ENCODE measurements at regions not wholly inside any gene's neighbourhood (a gene's known extent, or its start where the extent isn't known, plus 50 kb on each side); places are given as distances from the start of the nearest gene placed in this dataset.

- Mint-ChIP-seq H3K27ac (no peak overlapping the region), H3K36me3 (no peaks in the 10 kb centered on the region), H3K4me1 (no peaks in the 10 kb centered on the region), H3K27me3 (no peaks in the 10 kb centered on the region), H3K9me3 (peaks cover 6% of the 10 kb centered on the region), H3K4me3 (no peak overlapping the region)
- no peak for ATAC-seq
These were observed 178.6 kb upstream of the PDE3A start for GRCh38 chr12:20189767-20190166.

- Mint-ChIP-seq H3K36me3 (no peaks in the 10 kb centered on the region), H3K27ac (no peak overlapping the region), H3K4me3 (no peak overlapping the region), H3K9me3 (peaks cover 6% of the 10 kb centered on the region), H3K27me3 (no peaks in the 10 kb centered on the region), H3K4me1 (no peaks in the 10 kb centered on the region)
- no peak for ATAC-seq
These were observed 174.2 kb upstream of the PDE3A start for GRCh38 chr12:20194171-20194570.

GRCh38 chr12:20196767-20197166, 171.6 kb upstream of the PDE3A start:
- Mint-ChIP-seq H3K27me3 (no peaks in the 10 kb centered on the region), H3K4me1 (no peaks in the 10 kb centered on the region), H3K27ac (no peak overlapping the region), H3K36me3 (no peaks in the 10 kb centered on the region), H3K4me3 (no peak overlapping the region), H3K9me3 (peaks cover 3% of the 10 kb centered on the region)
- ATAC-seq = no peak

GRCh38 chr12:20197411-20197810, 170.9 kb upstream of the PDE3A start:
- Mint-ChIP-seq H3K4me1 (no peaks in the 10 kb centered on the region), H3K9me3 (peaks cover 3% of the 10 kb centered on the region), H3K36me3 (no peaks in the 10 kb centered on the region), H3K4me3 (no peak overlapping the region), H3K27me3 (no peaks in the 10 kb centered on the region), H3K27ac (no peak overlapping the region)
- ATAC-seq = no peak

- H3K27ac Mint-ChIP-seq = no peak overlapping the region
- H3K27me3 Mint-ChIP-seq = no peaks in the 10 kb centered on the region
- H3K36me3 Mint-ChIP-seq = no peaks in the 10 kb centered on the region
- ATAC-seq = no peak
- H3K4me3 Mint-ChIP-seq = no peak overlapping the region
- no peaks in the 10 kb centered on the region for H3K4me1 Mint-ChIP-seq
- peaks cover 3% of the 10 kb centered on the region for H3K9me3 Mint-ChIP-seq
These were observed 168.6 kb upstream of the PDE3A start for GRCh38 chr12:20199780-20200179.

- H3K27me3 Mint-ChIP-seq = no peaks in the 10 kb centered on the region
- H3K4me3 Mint-ChIP-seq = no peak overlapping the region
- no peak for ATAC-seq
- no peaks in the 10 kb centered on the region for H3K4me1 Mint-ChIP-seq
- H3K27ac Mint-ChIP-seq = no peak overlapping the region
- no peaks in the 10 kb centered on the region for H3K9me3 Mint-ChIP-seq
- no peaks in the 10 kb centered on the region for H3K36me3 Mint-ChIP-seq
These were observed 166.6 kb upstream of the PDE3A start for GRCh38 chr12:20201733-20202132.

- Mint-ChIP-seq H3K9me3 (peaks cover 4% of the 10 kb centered on the region), H3K27ac (no peak overlapping the region), H3K4me1 (no peaks in the 10 kb centered on the region), H3K36me3 (no peaks in the 10 kb centered on the region), H3K4me3 (no peak overlapping the region), H3K27me3 (no peaks in the 10 kb centered on the region)
- no peak for ATAC-seq
These were observed 162.5 kb upstream of the PDE3A start for GRCh38 chr12:20205854-20206253.

GRCh38 chr12:20206410-20206809, 161.9 kb upstream of the PDE3A start:
- ATAC-seq = no peak
- H3K27me3 Mint-ChIP-seq = no peaks in the 10 kb centered on the region
- no peaks in the 10 kb centered on the region for H3K36me3 Mint-ChIP-seq
- H3K9me3 Mint-ChIP-seq = peaks cover 4% of the 10 kb centered on the region
- H3K4me3 Mint-ChIP-seq = no peak overlapping the region
- no peaks in the 10 kb centered on the region for H3K4me1 Mint-ChIP-seq
- no peak overlapping the region for H3K27ac Mint-ChIP-seq

- no peaks in the 10 kb centered on the region for H3K36me3 Mint-ChIP-seq
- H3K4me1 Mint-ChIP-seq = no peaks in the 10 kb centered on the region
- no peak for ATAC-seq
- no peak overlapping the region for H3K27ac Mint-ChIP-seq
- H3K27me3 Mint-ChIP-seq = no peaks in the 10 kb centered on the region
- no peak overlapping the region for H3K4me3 Mint-ChIP-seq
- peaks cover 6% of the 10 kb centered on the region for H3K9me3 Mint-ChIP-seq
These were observed 157.6 kb upstream of the PDE3A start for GRCh38 chr12:20210621-20211215.

- no peaks in the 10 kb centered on the region for H3K27me3 Mint-ChIP-seq
- no peak for ATAC-seq
- H3K27ac Mint-ChIP-seq = no peak overlapping the region
- H3K36me3 Mint-ChIP-seq = no peaks in the 10 kb centered on the region
- peaks cover 11% of the 10 kb centered on the region for H3K9me3 Mint-ChIP-seq
- H3K4me1 Mint-ChIP-seq = no peaks in the 10 kb centered on the region
- H3K4me3 Mint-ChIP-seq = no peak overlapping the region
These were observed 156.8 kb upstream of the PDE3A start for GRCh38 chr12:20211541-20211940.

GRCh38 chr12:20211981-20212421, 156.3 kb upstream of the PDE3A start:
- Mint-ChIP-seq H3K27ac (no peak overlapping the region), H3K4me1 (no peaks in the 10 kb centered on the region), H3K27me3 (no peaks in the 10 kb centered on the region), H3K9me3 (peaks cover 12% of the 10 kb centered on the region), H3K4me3 (no peak overlapping the region), H3K36me3 (no peaks in the 10 kb centered on the region)
- ATAC-seq = no peak

GRCh38 chr12:20212658-20213555, 155.4 kb upstream of the PDE3A start:
- Mint-ChIP-seq H3K4me3 (no peak overlapping the region), H3K36me3 (no peaks in the 10 kb centered on the region), H3K27me3 (no peaks in the 10 kb centered on the region)

GRCh38 chr12:20213723-20214625, 154.4 kb upstream of the PDE3A start:
- no peaks in the 10 kb centered on the region for H3K27me3 Mint-ChIP-seq
- no peak overlapping the region for H3K27ac Mint-ChIP-seq
- H3K36me3 Mint-ChIP-seq = no peaks in the 10 kb centered on the region
- H3K4me1 Mint-ChIP-seq = no peaks in the 10 kb centered on the region
- no peak for ATAC-seq
- no peak overlapping the region for H3K4me3 Mint-ChIP-seq
- H3K9me3 Mint-ChIP-seq = peaks cover 12% of the 10 kb centered on the region

More at GRCh38 chr12:20212658-20213555, 155.4 kb upstream of the PDE3A start:
- ATAC-seq = no peak
- H3K27ac Mint-ChIP-seq = no peak overlapping the region
- peaks cover 12% of the 10 kb centered on the region for H3K9me3 Mint-ChIP-seq
- H3K4me1 Mint-ChIP-seq = no peaks in the 10 kb centered on the region

GRCh38 chr12:20220339-20220738, 148.0 kb upstream of the PDE3A start:
- H3K4me3 Mint-ChIP-seq = no peak overlapping the region
- ATAC-seq = no peak
- no peaks in the 10 kb centered on the region for H3K4me1 Mint-ChIP-seq
- H3K36me3 Mint-ChIP-seq = no peaks in the 10 kb centered on the region
- no peaks in the 10 kb centered on the region for H3K27me3 Mint-ChIP-seq
- H3K27ac Mint-ChIP-seq = no peak overlapping the region
- peaks cover 12% of the 10 kb centered on the region for H3K9me3 Mint-ChIP-seq

GRCh38 chr12:20232931-20233675, 135.2 kb upstream of the PDE3A start:
- peaks cover 14% of the 10 kb centered on the region for H3K9me3 Mint-ChIP-seq
- no peak overlapping the region for H3K27ac Mint-ChIP-seq
- no peak for ATAC-seq
- H3K4me3 Mint-ChIP-seq = no peak overlapping the region
- H3K36me3 Mint-ChIP-seq = no peaks in the 10 kb centered on the region
- no peaks in the 10 kb centered on the region for H3K27me3 Mint-ChIP-seq
- H3K4me1 Mint-ChIP-seq = no peaks in the 10 kb centered on the region
